Liver (tissue), 7 donors: ENCODE measurements at regions not wholly inside any gene's neighbourhood (a gene's known extent, or its start where the extent isn't known, plus 50 kb on each side); places are given as distances from the start of the nearest gene placed in this dataset.
"Not testable (repeated sequence)": the region's sequence is repeated elsewhere in the genome, so short reads cannot be mapped to it uniquely, and the experiment has no call there.

ENCODE experiments used
- DNase-seq: peaks from one replicate; pipeline ENCODE4 v3.0.0-alpha.2; 2017; ENCODE audit warnings: low spot score
- H3K27ac ChIP-seq, 2 donors: one replicate each; pipeline ENCODE4 v1.7.0; 2013; ENCODE audit warnings: inconsistent platforms in 2 of 2, low read length in 2 of 2, control low read depth in 1 of 2, low read depth in 1 of 2, mild to moderate bottlenecking in 1 of 2
- H3K27me3 ChIP-seq, 4 donors: one replicate each; pipeline versions ENCODE4 v1.6.1 to v1.7.0; 2013; ENCODE audit warnings: low read length in 3 of 4, inconsistent platforms in 1 of 4, mild to moderate bottlenecking in 1 of 4, moderate library complexity in 1 of 4; ENCODE audit not compliant: control insufficient read depth in 4 of 4, insufficient read depth in 4 of 4
- H3K36me3 ChIP-seq, 4 donors: one replicate each; pipeline versions ENCODE4 v1.6.1 to v1.7.0; 2013; ENCODE audit warnings: low read length in 3 of 4, mild to moderate bottlenecking in 3 of 4, low read depth in 1 of 4, moderate library complexity in 1 of 4; ENCODE audit not compliant: control insufficient read depth in 4 of 4, insufficient read depth in 3 of 4
- H3K4me1 ChIP-seq, 4 donors: one replicate each; pipeline versions ENCODE4 v1.6.1 to v1.7.0; 2013; ENCODE audit warnings: low read length in 3 of 4, mild to moderate bottlenecking in 3 of 4, moderate library complexity in 1 of 4; ENCODE audit not compliant: control insufficient read depth in 4 of 4, insufficient read depth in 4 of 4
- H3K4me3 ChIP-seq, 3 donors: one replicate each; pipeline versions ENCODE4 v1.6.1 to v1.7.0; 2013; ENCODE audit warnings: low read length in 3 of 3, control low read depth in 1 of 3, low read depth in 1 of 3, mild to moderate bottlenecking in 1 of 3
- H3K9ac ChIP-seq, 2 donors: one replicate each; pipeline ENCODE4 v1.7.0; 2013; ENCODE audit warnings: low read length in 2 of 2, mild to moderate bottlenecking in 2 of 2, moderate library complexity in 2 of 2, control low read depth in 1 of 2, low read depth in 1 of 2
- H3K9me3 ChIP-seq, 4 donors: one replicate each; pipeline versions ENCODE4 v1.6.1 to v1.7.0; 2013; ENCODE audit warnings: low read length in 3 of 4; ENCODE audit not compliant: control insufficient read depth in 4 of 4
- EGR1 ChIP-seq, 2 donors: IDR thresholded peaks; 2 replicates each; pipeline ENCODE4 v1.6.1; 2016 to 2018; ENCODE audit warnings: antibody characterized with exemption in 2 of 2, low read depth in 2 of 2
- FOXA2 ChIP-seq: IDR thresholded peaks from 2 replicates; pipeline ENCODE4 v1.6.1; 2016; ENCODE audit warnings: antibody characterized with exemption
- GABPA ChIP-seq, 2 donors: IDR thresholded peaks in 1 of 2; conservative IDR thresholded peaks in 1 of 2; 2 replicates each; pipeline ENCODE4 v1.6.1; 2016; ENCODE audit warnings: antibody characterized with exemption in 2 of 2, mild to moderate bottlenecking in 1 of 2, moderate library complexity in 1 of 2
- HNF4A ChIP-seq, 2 donors: conservative IDR thresholded peaks; 2 replicates each; pipeline ENCODE4 v1.6.1; 2016; ENCODE audit warnings: antibody characterized with exemption in 2 of 2, mild to moderate bottlenecking in 2 of 2
- HNF4G ChIP-seq: IDR thresholded peaks from 2 replicates; pipeline ENCODE4 v1.6.1; 2016; ENCODE audit warnings: antibody characterized with exemption
- JUND ChIP-seq, 2 donors: IDR thresholded peaks; 2 replicates each; pipeline ENCODE4 v1.6.1; 2016; ENCODE audit warnings: antibody characterized with exemption in 2 of 2
- NR2F2 ChIP-seq: IDR thresholded peaks from 2 replicates; pipeline ENCODE4 v1.6.1; 2016; ENCODE audit warnings: antibody characterized with exemption
- RXRA ChIP-seq, 2 donors: IDR thresholded peaks; 2 replicates each; pipeline ENCODE4 v1.6.1; 2017 to 2018; ENCODE audit warnings: antibody characterized with exemption in 2 of 2, mild to moderate bottlenecking in 1 of 2
- SP1 ChIP-seq: IDR thresholded peaks from 2 replicates; pipeline ENCODE4 v1.6.1; 2018; ENCODE audit warnings: antibody characterized with exemption, mild to moderate bottlenecking
- YY1 ChIP-seq: IDR thresholded peaks from 2 replicates; pipeline ENCODE4 v1.6.1; 2016; ENCODE audit warnings: antibody characterized with exemption, mild to moderate bottlenecking
- WGBS: extraction: QIAGEN DNeasy Blood & Tissue Kit; methylation state at CpG from one replicate; pipeline ENCODE4 v1.1.7; 2013; 5-methylcytosine and 5-hydroxymethylcytosine counted together
- TF ChIP-seq, protein P1 (sequence below): IDR thresholded peaks from 2 replicates; pipeline ENCODE4 v1.6.1; 2016; ENCODE audit warnings: antibody characterized with exemption
- donor health status: healthy.
- donor health status: healthy.
- donor health status: healthy.
- donor health status: healthy.

DNA sequence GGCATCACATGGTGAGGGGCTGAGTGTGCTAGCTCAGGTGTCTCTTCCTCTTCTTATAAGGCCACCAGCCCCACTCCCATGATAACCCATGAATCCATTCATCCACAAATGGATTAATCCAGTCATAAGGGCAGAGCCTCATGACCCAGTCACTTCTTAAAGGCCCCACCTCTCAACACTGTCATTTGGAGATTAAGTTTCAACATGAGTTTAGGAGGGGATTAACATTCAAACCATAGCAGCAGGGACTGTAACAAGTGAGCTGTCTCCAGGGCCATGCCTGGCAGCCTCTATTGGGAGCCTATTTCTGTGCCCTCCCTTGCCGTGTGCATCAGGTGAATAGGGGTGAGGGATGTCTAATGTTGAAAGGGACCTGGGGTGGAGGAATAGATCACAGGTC is 77.5 kb downstream of the CHRD start:
- WGBS, result 98% methylated on average over 1 of the region's 1 CpG
- H3K4me3 ChIP-seq, result no peak overlapping the region
- DNase-seq, result no peak
- no peak overlapping the region for H3K9ac ChIP-seq
- H3K27ac ChIP-seq, result no peak overlapping the region
- no peaks in the 10 kb centered on the region for H3K36me3 ChIP-seq
- H3K9me3 ChIP-seq, result no peaks in the 10 kb centered on the region
- H3K4me1 ChIP-seq, result no peaks in the 10 kb centered on the region
- no peaks in the 10 kb centered on the region for H3K27me3 ChIP-seq
- TF ChIP-seq HNF4A (conservative IDR thresholded peaks at IDR 0.05) (no peak), FOXA2 (no peak), JUND (IDR thresholded peaks at IDR 0.05) (no peak), NR2F2 (no peak), EGR1 (IDR thresholded peaks at IDR 0.05; ENCODE audit: low read depth in 2 of 2) (no peak), YY1 (no peak), HNF4G (no peak), RXRA (IDR thresholded peaks at IDR 0.05) (no peak), SP1 (no peak)
- TF ChIP-seq, protein P1, sequence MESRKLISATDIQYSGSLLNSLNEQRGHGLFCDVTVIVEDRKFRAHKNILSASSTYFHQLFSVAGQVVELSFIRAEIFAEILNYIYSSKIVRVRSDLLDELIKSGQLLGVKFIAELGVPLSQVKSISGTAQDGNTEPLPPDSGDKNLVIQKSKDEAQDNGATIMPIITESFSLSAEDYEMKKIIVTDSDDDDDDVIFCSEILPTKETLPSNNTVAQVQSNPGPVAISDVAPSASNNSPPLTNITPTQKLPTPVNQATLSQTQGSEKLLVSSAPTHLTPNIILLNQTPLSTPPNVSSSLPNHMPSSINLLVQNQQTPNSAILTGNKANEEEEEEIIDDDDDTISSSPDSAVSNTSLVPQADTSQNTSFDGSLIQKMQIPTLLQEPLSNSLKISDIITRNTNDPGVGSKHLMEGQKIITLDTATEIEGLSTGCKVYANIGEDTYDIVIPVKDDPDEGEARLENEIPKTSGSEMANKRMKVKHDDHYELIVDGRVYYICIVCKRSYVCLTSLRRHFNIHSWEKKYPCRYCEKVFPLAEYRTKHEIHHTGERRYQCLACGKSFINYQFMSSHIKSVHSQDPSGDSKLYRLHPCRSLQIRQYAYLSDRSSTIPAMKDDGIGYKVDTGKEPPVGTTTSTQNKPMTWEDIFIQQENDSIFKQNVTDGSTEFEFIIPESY, result no peak

DNA sequence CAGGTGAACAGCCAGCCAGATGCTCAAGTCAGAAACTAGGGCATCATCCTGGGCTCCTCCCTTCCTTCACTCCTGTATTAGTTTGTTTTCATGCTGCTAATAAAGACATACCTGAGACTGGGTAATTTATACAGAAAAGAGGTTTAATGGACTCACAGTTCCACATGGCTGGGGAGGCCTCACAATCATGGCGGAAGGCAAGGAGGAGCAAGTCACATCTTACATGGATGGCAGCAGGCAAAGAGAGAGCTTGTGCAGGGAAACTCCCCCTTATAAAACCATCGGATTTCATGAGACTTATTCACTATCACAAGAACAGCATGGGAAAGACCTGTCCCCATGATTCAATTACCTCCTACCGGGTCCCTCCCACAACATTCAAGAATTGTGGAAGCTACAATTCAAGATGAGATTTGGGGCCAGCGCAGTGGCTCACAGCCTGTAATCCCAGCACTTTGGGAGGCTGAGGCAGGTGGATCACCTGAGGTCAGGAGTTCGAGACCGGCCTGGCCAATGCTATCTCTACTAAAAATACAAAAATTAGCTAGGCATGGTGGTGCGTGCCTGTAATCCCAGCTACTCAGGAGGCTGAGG is 78.0 kb downstream of the CHRD start:
- WGBS, result 95% methylated on average over 7 of the region's 7 CpGs
- H3K27ac ChIP-seq, DNase-seq: not testable (repeated sequence)

DNA sequence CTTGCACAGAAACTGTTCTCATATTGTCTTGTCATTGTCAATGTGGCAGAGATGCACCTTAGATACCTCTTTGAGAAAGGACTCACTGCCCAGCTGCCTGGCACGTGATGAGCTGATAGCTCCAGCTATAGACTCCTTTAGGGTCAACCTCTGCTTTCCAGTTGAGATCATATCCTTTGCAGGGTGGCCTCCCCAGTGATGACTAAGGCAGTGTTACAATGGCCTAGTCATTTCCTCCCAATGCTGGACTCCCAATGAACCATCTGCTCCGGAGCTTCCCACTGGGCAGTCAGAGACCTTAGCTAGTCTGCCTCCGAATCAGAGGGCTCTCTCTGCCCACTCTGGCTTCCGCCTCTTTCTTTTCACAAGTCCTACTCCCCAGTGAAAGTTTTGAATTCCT is 79.5 kb downstream of the CHRD start:
- Histone ChIP-seq H3K36me3 (no peaks in the 10 kb centered on the region), H3K27me3 (no peaks in the 10 kb centered on the region), H3K9me3 (no peaks in the 10 kb centered on the region), H3K9ac (no peak overlapping the region), H3K4me1 (no peaks in the 10 kb centered on the region), H3K4me3 (no peak overlapping the region), H3K27ac (no peak overlapping the region)
- WGBS, result 80% methylated on average over 4 of the region's 4 CpGs
- no peak for DNase-seq
- TF ChIP-seq, protein P1, result no peak
- TF ChIP-seq RXRA (IDR thresholded peaks at IDR 0.05), result no peak
- no peak for TF ChIP-seq NR2F2
- no peak for TF ChIP-seq JUND (IDR thresholded peaks at IDR 0.05)

More for the DNA sequence above, 78.0 kb downstream of the CHRD start:
- not testable (repeated sequence) for H3K36me3 ChIP-seq, H3K4me3 ChIP-seq, H3K27me3 ChIP-seq, H3K9me3 ChIP-seq, H3K9ac ChIP-seq, H3K4me1 ChIP-seq

DNA sequence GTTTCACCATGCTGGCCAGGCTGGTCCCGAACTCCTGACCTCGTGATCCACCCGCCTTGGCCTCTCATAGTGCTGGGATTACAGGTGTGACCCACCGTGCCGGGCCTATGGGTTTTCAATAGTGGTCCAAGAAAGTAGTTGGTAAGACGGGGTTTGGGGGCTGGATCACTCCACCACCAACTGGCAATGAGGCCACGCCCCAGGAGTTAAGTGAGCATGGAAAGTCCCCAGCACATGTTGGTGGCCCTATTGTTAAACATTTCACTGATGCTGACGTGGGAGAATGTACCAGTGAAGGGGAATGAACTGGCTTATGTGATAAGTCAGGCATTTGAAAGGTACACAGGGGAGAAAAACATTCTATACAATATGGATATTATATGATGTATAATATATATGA is 80.4 kb downstream of the CHRD start:
- H3K36me3 ChIP-seq, result no peaks in the 10 kb centered on the region
- no peaks in the 10 kb centered on the region for H3K27me3 ChIP-seq
- H3K4me1 ChIP-seq, result no peaks in the 10 kb centered on the region
- H3K9me3 ChIP-seq, result no peaks in the 10 kb centered on the region
- no peak overlapping the region for H3K4me3 ChIP-seq
- H3K27ac ChIP-seq, result no peak overlapping the region
- DNase-seq, result no peak
- 89% methylated on average over 8 of the region's 8 CpGs for WGBS
- no peak overlapping the region for H3K9ac ChIP-seq
- no peak for TF ChIP-seq GABPA (IDR thresholded peaks at IDR 0.05 in 1 of 2, conservative IDR thresholded peaks at IDR 0.05 in 1 of 2)
- TF ChIP-seq RXRA (IDR thresholded peaks at IDR 0.05), result no peak
